ENCODE measurements at regions not wholly inside any gene's neighbourhood (a gene's known extent, or its start where the extent isn't known, plus 50 kb on each side); places are given as distances from the start of the nearest gene placed in this dataset.

DNA sequence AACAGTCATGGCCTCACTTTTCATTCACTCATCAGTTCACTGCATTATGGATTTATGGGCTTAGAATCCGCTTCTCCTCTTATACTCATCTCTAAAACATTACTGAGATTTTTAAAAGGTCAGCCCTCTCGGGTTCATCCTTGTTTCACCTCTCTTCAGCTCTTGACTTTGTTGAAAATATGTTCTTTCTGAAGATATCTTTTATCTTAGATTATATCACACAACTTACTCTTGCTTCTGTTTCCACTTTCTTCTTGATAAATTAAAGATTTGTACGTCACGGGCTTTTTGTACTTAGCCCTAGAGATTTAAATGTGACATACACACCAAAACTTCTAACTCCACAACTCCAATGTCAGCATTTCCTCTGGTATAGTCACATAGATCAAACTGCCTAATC, 342.5 kb upstream of the TMEM229A start:
- in situ Hi-C loops (cut with HindIII; ENCODE audit: low sequenced_read_pairs): no loop called here
- no peak overlapping the region for H3K4me3 ChIP-seq (ENCODE audit: low read depth, low read length)
- DNase-seq (ENCODE audit: low read depth, low spot score): no peak
- TF ChIP-seq, protein P1, sequence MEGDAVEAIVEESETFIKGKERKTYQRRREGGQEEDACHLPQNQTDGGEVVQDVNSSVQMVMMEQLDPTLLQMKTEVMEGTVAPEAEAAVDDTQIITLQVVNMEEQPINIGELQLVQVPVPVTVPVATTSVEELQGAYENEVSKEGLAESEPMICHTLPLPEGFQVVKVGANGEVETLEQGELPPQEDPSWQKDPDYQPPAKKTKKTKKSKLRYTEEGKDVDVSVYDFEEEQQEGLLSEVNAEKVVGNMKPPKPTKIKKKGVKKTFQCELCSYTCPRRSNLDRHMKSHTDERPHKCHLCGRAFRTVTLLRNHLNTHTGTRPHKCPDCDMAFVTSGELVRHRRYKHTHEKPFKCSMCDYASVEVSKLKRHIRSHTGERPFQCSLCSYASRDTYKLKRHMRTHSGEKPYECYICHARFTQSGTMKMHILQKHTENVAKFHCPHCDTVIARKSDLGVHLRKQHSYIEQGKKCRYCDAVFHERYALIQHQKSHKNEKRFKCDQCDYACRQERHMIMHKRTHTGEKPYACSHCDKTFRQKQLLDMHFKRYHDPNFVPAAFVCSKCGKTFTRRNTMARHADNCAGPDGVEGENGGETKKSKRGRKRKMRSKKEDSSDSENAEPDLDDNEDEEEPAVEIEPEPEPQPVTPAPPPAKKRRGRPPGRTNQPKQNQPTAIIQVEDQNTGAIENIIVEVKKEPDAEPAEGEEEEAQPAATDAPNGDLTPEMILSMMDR (IDR thresholded peaks at IDR 0.05; ENCODE audit: low read depth, low read length): no peak

DNA sequence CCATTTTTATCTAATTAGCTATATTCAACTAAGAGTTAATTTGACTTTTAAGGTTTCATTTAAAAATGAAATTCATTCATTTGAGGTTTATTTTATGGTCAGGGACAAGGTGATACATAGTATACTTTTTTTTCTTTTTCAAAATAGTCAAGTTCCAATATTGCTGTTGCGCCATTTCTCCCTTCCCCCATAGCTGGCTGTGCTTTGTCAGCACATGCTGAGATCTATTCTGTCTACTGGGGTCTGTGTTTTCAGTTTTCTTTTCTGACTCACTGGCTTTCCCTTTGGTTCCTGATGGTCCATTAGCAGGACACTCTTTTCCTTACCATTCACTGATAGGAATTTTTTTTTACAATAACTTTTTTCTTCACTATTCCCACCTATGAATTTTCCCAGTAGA, 336.4 kb upstream of the TMEM229A start:
- H3K4me3 ChIP-seq (ENCODE audit: low read depth, low read length): no peak overlapping the region

DNA sequence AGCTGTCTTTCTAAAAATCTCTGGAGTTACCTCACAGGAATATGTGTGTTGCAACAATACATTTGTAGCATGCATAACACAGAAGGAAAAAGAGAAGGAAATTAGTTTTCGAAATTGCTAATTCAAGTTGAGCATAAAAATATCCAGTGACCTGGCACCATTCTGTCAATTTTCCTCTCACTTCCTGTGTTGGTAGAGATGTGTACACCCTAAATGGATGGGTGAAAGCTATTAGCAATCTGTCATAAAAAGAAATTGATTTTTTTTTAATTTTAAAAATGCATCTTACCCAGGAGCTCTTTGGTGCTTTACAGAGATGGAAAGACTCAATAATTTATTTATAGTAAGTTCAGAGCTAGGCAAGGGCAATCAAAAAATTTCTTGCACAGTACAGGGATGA, 333.3 kb upstream of the TMEM229A start:
- in situ Hi-C loops (cut with HindIII; ENCODE audit: low sequenced_read_pairs): no loop called here
- DNase-seq (ENCODE audit: low read depth, low spot score): no peak
- no peak overlapping the region for H3K4me3 ChIP-seq (ENCODE audit: low read depth, low read length)
- TF ChIP-seq, protein P1 (IDR thresholded peaks at IDR 0.05; ENCODE audit: low read depth, low read length): no peak

More for the DNA sequence above, 336.4 kb upstream of the TMEM229A start:
- TF ChIP-seq, protein P1 (IDR thresholded peaks at IDR 0.05; ENCODE audit: low read depth, low read length): no peak
- DNase-seq (ENCODE audit: low read depth, low spot score): no peak
- in situ Hi-C loops (cut with HindIII; ENCODE audit: low sequenced_read_pairs): no loop called here

DNA sequence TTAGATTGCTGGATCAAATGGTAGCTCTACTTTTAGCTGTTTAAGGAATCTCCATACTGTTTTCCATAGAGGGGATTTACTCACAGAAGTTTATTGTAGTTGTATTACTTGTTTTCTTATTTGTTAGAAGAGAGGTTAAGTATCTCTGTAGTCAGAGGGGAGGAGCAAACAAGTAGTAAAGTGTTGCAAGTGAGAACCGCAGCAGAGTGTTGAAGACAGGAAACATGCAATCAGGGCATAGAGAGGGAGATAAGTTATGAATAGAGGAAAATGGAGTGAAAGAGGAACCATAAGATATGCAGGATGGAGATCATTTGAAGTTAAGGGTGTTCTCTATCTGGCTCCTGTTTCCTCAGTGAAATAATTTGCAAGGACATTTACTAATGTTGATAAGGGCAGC, 331.4 kb upstream of the TMEM229A start:
- no peak for DNase-seq (ENCODE audit: low read depth, low spot score)
- no peak overlapping the region for H3K4me3 ChIP-seq (ENCODE audit: low read depth, low read length)
- TF ChIP-seq, protein P1 (IDR thresholded peaks at IDR 0.05; ENCODE audit: low read depth, low read length): no peak
- in situ Hi-C loops (cut with HindIII; ENCODE audit: low sequenced_read_pairs): no loop called here

DNA sequence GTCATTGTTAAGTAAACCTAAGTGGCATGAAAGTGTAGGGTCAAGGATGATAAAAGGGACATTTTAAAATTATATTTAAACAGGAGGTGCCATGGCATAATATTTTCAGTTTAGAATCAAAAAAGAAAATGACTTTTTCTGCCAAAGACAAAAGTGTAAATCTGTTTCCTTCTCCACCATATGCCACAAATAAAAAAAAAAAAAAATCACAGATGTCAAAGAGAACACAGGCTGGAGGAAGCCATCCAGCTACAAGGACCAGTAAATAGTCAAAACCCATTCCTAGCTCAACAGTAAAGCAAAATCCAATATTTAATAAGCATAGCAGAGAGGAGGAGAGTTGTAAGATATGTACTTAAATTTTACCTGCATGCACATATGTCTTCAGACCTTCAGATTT, 321.3 kb upstream of the TMEM229A start:
- no peak overlapping the region for H3K4me3 ChIP-seq (ENCODE audit: low read depth, low read length)
- no peak for DNase-seq (ENCODE audit: low read depth, low spot score)
- in situ Hi-C loops (cut with HindIII; ENCODE audit: low sequenced_read_pairs): no loop called here
- TF ChIP-seq, protein P1 (IDR thresholded peaks at IDR 0.05; ENCODE audit: low read depth, low read length): no peak

DNA sequence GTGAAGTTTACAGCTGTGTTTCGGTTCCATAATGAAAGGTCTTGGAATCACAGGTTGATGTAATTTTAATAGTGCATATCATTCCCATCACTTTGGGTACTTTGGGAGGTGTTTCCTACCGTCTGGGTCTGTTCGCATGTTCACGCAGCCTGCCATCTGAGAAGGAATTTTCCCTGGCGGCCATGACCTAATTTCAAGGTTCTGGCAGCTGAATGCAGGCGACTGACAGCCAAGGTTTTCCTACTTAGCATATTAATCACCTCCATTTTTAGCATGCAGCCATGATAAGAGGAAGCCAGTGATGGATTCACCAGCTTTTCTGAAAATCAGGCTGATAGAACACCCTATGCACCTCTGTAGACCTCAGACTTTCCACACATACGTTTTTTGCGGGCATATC, 319.1 kb upstream of the TMEM229A start:
- in situ Hi-C loops (cut with HindIII; ENCODE audit: low sequenced_read_pairs): no loop called here
- TF ChIP-seq, protein P1 (IDR thresholded peaks at IDR 0.05; ENCODE audit: low read depth, low read length): no peak
- no peak overlapping the region for H3K4me3 ChIP-seq (ENCODE audit: low read depth, low read length)
- DNase-seq (ENCODE audit: low read depth, low spot score): no peak

DNA sequence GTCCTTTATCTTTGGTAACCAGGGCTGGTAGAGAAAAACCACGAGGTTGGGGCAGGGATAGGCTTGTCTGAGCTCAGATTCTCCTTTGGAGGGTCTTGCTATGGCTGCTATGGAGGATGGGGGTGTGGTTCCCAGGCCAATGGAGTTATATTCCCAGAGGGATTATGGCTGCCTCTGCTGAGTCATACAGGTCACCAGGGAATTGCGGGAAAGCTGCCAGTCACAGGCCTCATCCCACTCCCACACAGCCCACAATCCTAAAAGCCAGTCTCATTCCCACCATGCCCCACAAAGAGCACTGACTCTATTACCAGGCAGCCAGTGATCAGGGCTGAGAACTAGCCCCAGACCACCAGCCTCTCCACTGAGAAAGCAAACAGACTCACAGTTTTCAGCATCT, 316.6 kb upstream of the TMEM229A start:
- DNase-seq (ENCODE audit: low read depth, low spot score): no peak
- TF ChIP-seq, protein P1 (IDR thresholded peaks at IDR 0.05; ENCODE audit: low read depth, low read length): no peak
- H3K4me3 ChIP-seq (ENCODE audit: low read depth, low read length): no peak overlapping the region
- in situ Hi-C loops (cut with HindIII; ENCODE audit: low sequenced_read_pairs): no loop called here
